Endothelial cell of umbilical vein (primary cell): ENCODE measurements at regions not wholly inside any gene's neighbourhood (a gene's known extent, or its start where the extent isn't known, plus 50 kb on each side); places are given as distances from the start of the nearest gene placed in this dataset.

Experiments
- BruUV-seq: library from RNA; stranded (reverse); fragments of 400-500 nt; replicated peaks from 2 replicates; lab custom pipeline; 2021; lab: Mats Ljungman, UMichigan
- CTCF ChIA-PET: fragments of 300-600, 350-600 bp; sonication (Branson Sonifier 250); formaldehyde crosslinking; loops from one replicate; lab custom pipeline; 2021; ENCODE audit warnings: antibody characterized with exemption, inconsistent platforms; lab: Charles Lee
- POLR2A ChIA-PET: fragments of 300-600, 350-600 bp; sonication (Branson Sonifier 250); formaldehyde crosslinking; loops from one replicate; lab custom pipeline; 2021; ENCODE audit warnings: antibody characterized with exemption, inconsistent platforms; lab: Charles Lee
- DNase-seq: peaks from one replicate; pipeline ENCODE4 v3.0.0-alpha.2; 2011; ENCODE audit warnings: low read depth, low spot score
- FAIRE-seq: peaks from 2 replicates; lab custom pipeline; 2011; peaks lifted over from hg19 to GRCh38; lab: Jason Lieb, UNC
- H2AFZ ChIP-seq: 2 replicates; pipeline ENCODE4 v1.6.0; 2012; ENCODE audit warnings: low read depth, low read length, control low read depth, inconsistent platforms
- H3K27ac ChIP-seq: 2 replicates; pipeline ENCODE4 v1.5.1; 2011; ENCODE audit warnings: low read depth, mild to moderate bottlenecking, control low read depth, low read length, moderate library complexity; ENCODE audit not compliant: insufficient read depth
- H3K27me3 ChIP-seq, 2 experiments: 2 replicates each; pipeline versions ENCODE4 v1.6.0 to v1.6.1; 2011; ENCODE audit warnings: low read length in 2 of 2, mixed read lengths in 1 of 2; ENCODE audit not compliant: control insufficient read depth in 2 of 2, insufficient read depth in 2 of 2
- H3K36me3 ChIP-seq, 2 experiments: 2 replicates in 1 of 2; 3 replicates in 1 of 2; pipeline ENCODE4 v1.5.1; 2011; ENCODE audit warnings: low read length in 2 of 2, mild to moderate bottlenecking in 1 of 2, moderate library complexity in 1 of 2; ENCODE audit not compliant: control insufficient read depth in 2 of 2, insufficient read depth in 2 of 2; ENCODE audit errors: extremely low read depth in 1 of 2
- H3K4me1 ChIP-seq: 3 replicates; pipeline ENCODE4 v1.5.1; 2011; ENCODE audit warnings: mild to moderate bottlenecking, low read length; ENCODE audit not compliant: control insufficient read depth, insufficient read depth; ENCODE audit errors: extremely low read depth
- H3K4me2 ChIP-seq: 2 replicates; pipeline ENCODE4 v1.6.1; 2011; ENCODE audit warnings: low read length, control low read depth, mixed read lengths; ENCODE audit not compliant: insufficient read depth
- H3K4me3 ChIP-seq, 3 experiments: fragments of 200-600 bp in 1 of 3; sonication (generic), shearing (Covaris generic) in 1 of 3; replicated peaks in 1 of 3; 2 replicates each; pipeline ENCODE4 v1.5.1; 2011 to 2016; ENCODE audit warnings: control low read depth in 3 of 3, low read length in 3 of 3, mild to moderate bottlenecking in 2 of 3, inconsistent platforms in 1 of 3, low read depth in 1 of 3, moderate library complexity in 1 of 3; ENCODE audit not compliant: insufficient read depth in 1 of 3
- H3K79me2 ChIP-seq: 2 replicates; pipeline ENCODE4 v1.6.0; 2012; ENCODE audit warnings: low read length, inconsistent platforms; ENCODE audit not compliant: control insufficient read depth, insufficient read depth
- H3K9ac ChIP-seq: replicated peaks from 2 replicates; pipeline ENCODE3; 2011; ENCODE audit warnings: low read length, control low read depth; ENCODE audit not compliant: insufficient read depth; ENCODE audit errors: extremely low read depth
- H3K9me1 ChIP-seq: replicated peaks from 3 replicates; pipeline ENCODE4 v1.6.0; 2011; ENCODE audit warnings: mild to moderate bottlenecking, low read length; ENCODE audit not compliant: control insufficient read depth, insufficient read depth; ENCODE audit errors: extremely low read depth
- H3K9me3 ChIP-seq: replicated peaks from 2 replicates; pipeline ENCODE4 v1.5.1; 2012; ENCODE audit warnings: low read length, inconsistent platforms; ENCODE audit not compliant: control insufficient read depth, insufficient read depth
- H4K20me1 ChIP-seq: replicated peaks from 2 replicates; pipeline ENCODE3; 2011; ENCODE audit warnings: mild to moderate bottlenecking, low read length; ENCODE audit not compliant: control insufficient read depth, insufficient read depth; ENCODE audit errors: extremely low read depth
- POLR2A ChIP-seq: IDR thresholded peaks from 2 replicates; pipeline ENCODE4 v1.6.1; 2012; ENCODE audit warnings: low read depth, mild to moderate bottlenecking, control low read depth, low read length
- POLR2AphosphoS5 ChIP-seq: IDR thresholded peaks from 2 replicates; pipeline ENCODE4 v1.6.1; 2012; ENCODE audit warnings: low read depth, mild to moderate bottlenecking, control low read depth, low read length, moderate library complexity; ENCODE audit not compliant: insufficient read depth
- dilution Hi-C: fragments of 300-500 bp; cut with MboI; formaldehyde crosslinking; loops from one replicate; pipeline ENCODE4 v1.15.0; 2019; ENCODE audit warnings: low sequenced_read_pairs; ENCODE audit not compliant: extremely low pct_ligation_motif_present
- intact Hi-C: fragments of 100-400 bp; cut with micrococcal nuclease; formaldehyde crosslinking; loops from one replicate; pipeline ENCODE4 v1.10.0; 2022
- TF ChIP-seq, protein P1 (sequence below), 2 donors: IDR thresholded peaks; 1 replicate in 1 of 2; 2 replicates in 1 of 2; pipeline ENCODE4 v1.5.1; 2011; ENCODE audit warnings: low read length in 2 of 2, mild to moderate bottlenecking in 2 of 2, moderate library complexity in 2 of 2, control low read depth in 1 of 2, inconsistent platforms in 1 of 2, low read depth in 1 of 2; ENCODE audit not compliant: insufficient read depth in 1 of 2; ENCODE audit errors: extremely low read depth in 1 of 2
- TF ChIP-seq, protein P2 (sequence below): IDR thresholded peaks from 2 replicates; pipeline ENCODE4 v1.6.1; 2011; ENCODE audit not compliant: insufficient read depth, insufficient read length

DNA sequence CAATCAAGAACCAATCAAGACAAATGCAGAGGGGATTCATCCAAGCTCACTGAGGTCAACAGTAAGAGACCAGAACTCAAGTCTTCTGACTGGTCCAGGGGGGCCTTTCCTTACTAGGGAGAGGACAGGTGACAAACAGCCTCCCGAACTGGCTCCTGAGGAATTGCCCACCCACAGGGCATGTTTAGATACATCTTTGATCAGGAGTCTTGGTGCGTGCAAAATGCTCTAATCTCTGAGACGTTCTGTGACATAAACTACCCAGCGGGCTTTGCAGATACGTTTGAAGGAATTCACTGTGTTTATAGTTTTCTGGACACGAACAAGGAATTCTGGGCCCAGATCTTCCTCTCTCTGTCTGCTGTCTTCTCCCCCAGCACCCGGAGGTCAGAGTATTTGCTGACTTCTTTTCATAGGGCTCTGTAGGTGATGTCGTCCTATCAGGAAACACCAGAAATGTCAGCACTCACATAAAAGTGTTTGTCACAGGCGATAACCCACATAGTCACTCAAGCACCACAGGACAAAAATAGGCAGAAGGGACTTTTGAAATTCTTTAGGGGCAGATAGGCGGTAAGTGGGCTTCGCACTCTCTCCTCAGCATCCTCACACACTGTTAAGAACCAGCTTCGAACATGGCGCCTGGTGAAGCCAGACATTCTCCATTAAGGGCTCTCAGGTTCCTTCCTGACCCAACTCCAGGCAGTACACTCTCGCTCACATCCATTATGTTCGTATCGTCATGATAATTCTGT is 349.0 kb downstream of the CYRIA start:
- CTCF ChIA-PET: no interaction called here
- dilution Hi-C loops: no loop called here

More for the DNA sequence above, 349.0 kb downstream of the CYRIA start:
- DNase-seq (no peak), FAIRE-seq (no peak)
- H3K9me3 ChIP-seq: peaks cover 4% of the 10 kb centered on the region
- no TSS peak for BruUV-seq
- no peak overlapping the region for H3K4me2 ChIP-seq
- TF ChIP-seq, protein P1, sequence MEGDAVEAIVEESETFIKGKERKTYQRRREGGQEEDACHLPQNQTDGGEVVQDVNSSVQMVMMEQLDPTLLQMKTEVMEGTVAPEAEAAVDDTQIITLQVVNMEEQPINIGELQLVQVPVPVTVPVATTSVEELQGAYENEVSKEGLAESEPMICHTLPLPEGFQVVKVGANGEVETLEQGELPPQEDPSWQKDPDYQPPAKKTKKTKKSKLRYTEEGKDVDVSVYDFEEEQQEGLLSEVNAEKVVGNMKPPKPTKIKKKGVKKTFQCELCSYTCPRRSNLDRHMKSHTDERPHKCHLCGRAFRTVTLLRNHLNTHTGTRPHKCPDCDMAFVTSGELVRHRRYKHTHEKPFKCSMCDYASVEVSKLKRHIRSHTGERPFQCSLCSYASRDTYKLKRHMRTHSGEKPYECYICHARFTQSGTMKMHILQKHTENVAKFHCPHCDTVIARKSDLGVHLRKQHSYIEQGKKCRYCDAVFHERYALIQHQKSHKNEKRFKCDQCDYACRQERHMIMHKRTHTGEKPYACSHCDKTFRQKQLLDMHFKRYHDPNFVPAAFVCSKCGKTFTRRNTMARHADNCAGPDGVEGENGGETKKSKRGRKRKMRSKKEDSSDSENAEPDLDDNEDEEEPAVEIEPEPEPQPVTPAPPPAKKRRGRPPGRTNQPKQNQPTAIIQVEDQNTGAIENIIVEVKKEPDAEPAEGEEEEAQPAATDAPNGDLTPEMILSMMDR (IDR thresholded peaks at IDR 0.05; ENCODE audit: extremely low read depth in 1 of 2, insufficient read depth in 1 of 2, low read depth in 1 of 2, low read length in 2 of 2): no peak
- TF ChIP-seq, protein P2, sequence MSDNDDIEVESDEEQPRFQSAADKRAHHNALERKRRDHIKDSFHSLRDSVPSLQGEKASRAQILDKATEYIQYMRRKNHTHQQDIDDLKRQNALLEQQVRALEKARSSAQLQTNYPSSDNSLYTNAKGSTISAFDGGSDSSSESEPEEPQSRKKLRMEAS: no peak
- TF ChIP-seq POLR2A (no peak), POLR2AphosphoS5 (no peak)
- H2AFZ ChIP-seq: no peak overlapping the region
- H3K36me3 ChIP-seq: no peaks in the 10 kb centered on the region
- POLR2A ChIA-PET: no interaction called here
- no peaks in the 10 kb centered on the region for H3K79me2 ChIP-seq
- no peak overlapping the region for H3K27ac ChIP-seq
- no peak overlapping the region for H3K4me3 ChIP-seq
- no peaks in the 10 kb centered on the region for H3K4me1 ChIP-seq
- no peaks in the 10 kb centered on the region for H3K27me3 ChIP-seq
- no peak overlapping the region for H3K9ac ChIP-seq
- H3K9me1 ChIP-seq: no peaks in the 10 kb centered on the region
- H4K20me1 ChIP-seq: no peaks in the 10 kb centered on the region
- intact Hi-C loops: no loop called here
